GM19025 (cell line): ENCODE measurements at regions not wholly inside any gene's neighbourhood (a gene's known extent, or its start where the extent isn't known, plus 50 kb on each side); places are given as distances from the start of the nearest gene placed in this dataset.

ENCODE experiments used
- ATAC-seq: cut with Tn5 transposase; IDR thresholded peaks from one replicate; pipeline ENCODE4 v1.9.1; 2021; ENCODE audit warnings: mild to moderate bottlenecking, low read depth, moderate library complexity; ENCODE audit not compliant: unreplicated experiment

GRCh38 chr6:91534614-91535013, 947.7 kb upstream of the MAP3K7 start:
- ATAC-seq, result no peak

GRCh38 chr6:91523511-91523910, 936.6 kb upstream of the MAP3K7 start:
- no peak for ATAC-seq

- no peak for ATAC-seq
Measured at GRCh38 chr6:91521999-91522398, 935.1 kb upstream of the MAP3K7 start.

GRCh38 chr6:91509711-91510110, 922.8 kb upstream of the MAP3K7 start:
- ATAC-seq, result no peak

- ATAC-seq, result no peak
Measured at GRCh38 chr6:91509039-91509438, 922.2 kb upstream of the MAP3K7 start.

GRCh38 chr6:91506509-91506908, 919.6 kb upstream of the MAP3K7 start:
- ATAC-seq, result no peak

- ATAC-seq, result no peak
Measured at GRCh38 chr6:91505199-91505598, 918.3 kb upstream of the MAP3K7 start.

- ATAC-seq, result no peak
Measured at GRCh38 chr6:91501930-91502329, 915.1 kb upstream of the MAP3K7 start.

- ATAC-seq, result no peak
Measured at GRCh38 chr6:91500689-91501303, 913.9 kb upstream of the MAP3K7 start.

GRCh38 chr6:91498576-91498975, 911.7 kb upstream of the MAP3K7 start:
- ATAC-seq, result no peak

- no peak for ATAC-seq
Measured at GRCh38 chr6:91497770-91498169, 910.9 kb upstream of the MAP3K7 start.

- no peak for ATAC-seq
Measured at GRCh38 chr6:91490671-91491301, 903.9 kb upstream of the MAP3K7 start.

- ATAC-seq, result no peak
Measured at GRCh38 chr6:91487696-91488392, 901.0 kb upstream of the MAP3K7 start.

GRCh38 chr6:91486200-91486599, 899.3 kb upstream of the MAP3K7 start:
- no peak for ATAC-seq

- no peak for ATAC-seq
Measured at GRCh38 chr6:91485047-91485446, 898.2 kb upstream of the MAP3K7 start.

- ATAC-seq, result no peak
Measured at GRCh38 chr6:91483415-91484105, 896.7 kb upstream of the MAP3K7 start.

GRCh38 chr6:91482498-91482897, 895.6 kb upstream of the MAP3K7 start:
- peak; percentile 62 for ATAC-seq

- ATAC-seq, result no peak
Measured at GRCh38 chr6:91480402-91480801, 893.5 kb upstream of the MAP3K7 start.

- no peak for ATAC-seq
Measured at GRCh38 chr6:91477688-91478087, 890.8 kb upstream of the MAP3K7 start.

GRCh38 chr6:91476000-91476399, 889.1 kb upstream of the MAP3K7 start:
- no peak for ATAC-seq

- ATAC-seq, result no peak
Measured at GRCh38 chr6:91465393-91465792, 878.5 kb upstream of the MAP3K7 start.
